HG03378 (cell line): ENCODE measurements at regions not wholly inside any gene's neighbourhood (a gene's known extent, or its start where the extent isn't known, plus 50 kb on each side); places are given as distances from the start of the nearest gene placed in this dataset.
"Not testable (repeated sequence)": the region's sequence is repeated elsewhere in the genome, so short reads cannot be mapped to it uniquely, and the experiment has no call there.

Source experiments
- ATAC-seq: cut with Tn5 transposase; IDR thresholded peaks from one replicate; pipeline ENCODE4 v1.9.1; 2021; ENCODE audit warnings: mild to moderate bottlenecking, moderate library complexity; ENCODE audit not compliant: unreplicated experiment

- ATAC-seq: no peak
Observed at GRCh38 chr1:55898181-55898580, 681.2 kb downstream of the PLPP3 start.

GRCh38 chr1:55896210-55896609, 681.0 kb upstream of the USP24 start:
- ATAC-seq: no peak

GRCh38 chr1:55894521-55894920, 679.4 kb upstream of the USP24 start:
- ATAC-seq: no peak

GRCh38 chr1:55893155-55893554, 678.0 kb upstream of the USP24 start:
- no peak for ATAC-seq

GRCh38 chr1:55888685-55889317, 673.6 kb upstream of the USP24 start:
- no peak for ATAC-seq

- no peak for ATAC-seq
Observed at GRCh38 chr1:55886856-55887712, 671.9 kb upstream of the USP24 start.

GRCh38 chr1:55885619-55886018, 670.5 kb upstream of the USP24 start:
- ATAC-seq: no peak

- ATAC-seq: no peak
Observed at GRCh38 chr1:55882931-55883330, 667.8 kb upstream of the USP24 start.

- ATAC-seq: no peak
Observed at GRCh38 chr1:55879346-55879745, 664.2 kb upstream of the USP24 start.

- no peak for ATAC-seq
Observed at GRCh38 chr1:55877437-55878232, 662.5 kb upstream of the USP24 start.

GRCh38 chr1:55876276-55877060, 661.3 kb upstream of the USP24 start:
- no peak for ATAC-seq

GRCh38 chr1:55870106-55870505, 654.9 kb upstream of the USP24 start:
- ATAC-seq: no peak

GRCh38 chr1:55869065-55869464, 653.9 kb upstream of the USP24 start:
- ATAC-seq: no peak

- ATAC-seq: no peak
Observed at GRCh38 chr1:55868026-55868425, 652.9 kb upstream of the USP24 start.

GRCh38 chr1:55867304-55867843, 652.2 kb upstream of the USP24 start:
- ATAC-seq: no peak

GRCh38 chr1:55865778-55866177, 650.6 kb upstream of the USP24 start:
- not testable (repeated sequence) for ATAC-seq

GRCh38 chr1:55864251-55864650, 649.1 kb upstream of the USP24 start:
- no peak for ATAC-seq

GRCh38 chr1:55861676-55862340, 646.6 kb upstream of the USP24 start:
- ATAC-seq: no peak

- ATAC-seq: no peak
Observed at GRCh38 chr1:55860798-55861519, 645.8 kb upstream of the USP24 start.
